HG03064 (cell line): ENCODE measurements at regions not wholly inside any gene's neighbourhood (a gene's known extent, or its start where the extent isn't known, plus 50 kb on each side); places are given as distances from the start of the nearest gene placed in this dataset.
"Not testable (repeated sequence)": the region's sequence is repeated elsewhere in the genome, so short reads cannot be mapped to it uniquely, and the experiment has no call there.

Experiments
- ATAC-seq: cut with Tn5 transposase; IDR thresholded peaks from one replicate; pipeline ENCODE4 v1.9.1; 2021; ENCODE audit warnings: low read depth; ENCODE audit not compliant: unreplicated experiment

GRCh38 chr2:111596808-111597705, 286.9 kb downstream of the ANAPC1 start:
- ATAC-seq = not testable (repeated sequence)

- ATAC-seq = not testable (repeated sequence)
These were observed 285.0 kb downstream of the ANAPC1 start for GRCh38 chr2:111598944-111599343.

- ATAC-seq = not testable (repeated sequence)
These were observed 281.7 kb downstream of the ANAPC1 start for GRCh38 chr2:111602259-111602658.

- not testable (repeated sequence) for ATAC-seq
These were observed 278.2 kb downstream of the ANAPC1 start for GRCh38 chr2:111605798-111606197.

- not testable (repeated sequence) for ATAC-seq
These were observed 277.4 kb downstream of the ANAPC1 start for GRCh38 chr2:111606632-111607031.

GRCh38 chr2:111609146-111609844, 274.7 kb downstream of the ANAPC1 start:
- ATAC-seq = not testable (repeated sequence)

GRCh38 chr2:111610035-111610434, 274.0 kb downstream of the ANAPC1 start:
- ATAC-seq = not testable (repeated sequence)

GRCh38 chr2:111616651-111617218, 267.3 kb downstream of the ANAPC1 start:
- ATAC-seq = no peak

- no peak for ATAC-seq
These were observed 266.4 kb downstream of the ANAPC1 start for GRCh38 chr2:111617299-111618225.

- ATAC-seq = no peak
These were observed 265.6 kb downstream of the ANAPC1 start for GRCh38 chr2:111618226-111618977.

- ATAC-seq = no peak
These were observed 264.8 kb downstream of the ANAPC1 start for GRCh38 chr2:111618978-111619902.

- no peak for ATAC-seq
These were observed 263.7 kb downstream of the ANAPC1 start for GRCh38 chr2:111620281-111620680.

- ATAC-seq = no peak
These were observed 261.1 kb downstream of the ANAPC1 start for GRCh38 chr2:111622859-111623258.

- no peak for ATAC-seq
These were observed 260.6 kb downstream of the ANAPC1 start for GRCh38 chr2:111623380-111623779.

- no peak for ATAC-seq
These were observed 259.4 kb downstream of the ANAPC1 start for GRCh38 chr2:111624411-111625156.

GRCh38 chr2:111625157-111625537, 258.8 kb downstream of the ANAPC1 start:
- not testable (repeated sequence) for ATAC-seq

- ATAC-seq = no peak
These were observed 257.7 kb downstream of the ANAPC1 start for GRCh38 chr2:111626037-111626864.
